Mesenchymal stem cell (in vitro differentiated cells and primary cell): ENCODE measurements at regions not wholly inside any gene's neighbourhood (a gene's known extent, or its start where the extent isn't known, plus 50 kb on each side); places are given as distances from the start of the nearest gene placed in this dataset.

Experiments
- DNase-seq: peaks from one replicate; pipeline ENCODE4 v3.0.0-alpha.2; 2013
- H2AFZ ChIP-seq: one replicate; pipeline ENCODE4 v1.6.1; 2013; ENCODE audit warnings: low read depth, mild to moderate bottlenecking, control low read depth, inconsistent platforms, low read length, moderate library complexity
- H2AK5ac ChIP-seq: 2 replicates; pipeline ENCODE4 v1.6.1; 2013; ENCODE audit warnings: low read length, moderate library complexity, mild to moderate bottlenecking, inconsistent platforms; ENCODE audit not compliant: severe bottlenecking
- H2BK120ac ChIP-seq: one replicate; pipeline ENCODE4 v1.6.1; 2013; ENCODE audit warnings: low read depth, mild to moderate bottlenecking, inconsistent platforms, low read length, moderate library complexity
- H2BK12ac ChIP-seq, 2 experiments: one replicate each; pipeline ENCODE4 v1.6.1; 2013; ENCODE audit warnings: inconsistent platforms in 2 of 2, low read length in 2 of 2, mild to moderate bottlenecking in 2 of 2, moderate library complexity in 2 of 2, control low read depth in 1 of 2
- H2BK15ac ChIP-seq: one replicate; pipeline ENCODE4 v1.6.1; 2013; ENCODE audit warnings: mild to moderate bottlenecking, low read depth, inconsistent platforms; ENCODE audit not compliant: poor library complexity, severe bottlenecking
- H2BK5ac ChIP-seq: 2 replicates; pipeline ENCODE4 v1.6.1; 2013; ENCODE audit warnings: low read depth, mild to moderate bottlenecking, low read length, control low read depth, inconsistent platforms; ENCODE audit not compliant: poor library complexity, severe bottlenecking
- H3K14ac ChIP-seq, 2 experiments: one replicate each; pipeline ENCODE4 v1.6.1; 2013; ENCODE audit warnings: inconsistent platforms in 2 of 2, low read length in 2 of 2, control low read depth in 1 of 2, mild to moderate bottlenecking in 1 of 2, moderate library complexity in 1 of 2
- H3K18ac ChIP-seq, 2 experiments: one replicate each; pipeline ENCODE4 v1.6.1; 2013; ENCODE audit warnings: inconsistent platforms in 2 of 2, low read length in 2 of 2, control low read depth in 1 of 2, low read depth in 1 of 2, mild to moderate bottlenecking in 1 of 2
- H3K23ac ChIP-seq, 2 experiments: one replicate each; pipeline ENCODE4 v1.6.1; 2013; ENCODE audit warnings: inconsistent platforms in 2 of 2, low read length in 2 of 2, mild to moderate bottlenecking in 2 of 2, moderate library complexity in 2 of 2, control low read depth in 1 of 2
- H3K27ac ChIP-seq: 2 replicates; pipeline ENCODE4 v1.5.1; 2013; ENCODE audit warnings: mild to moderate bottlenecking, moderate library complexity, low read length, control low read depth, inconsistent platforms; ENCODE audit not compliant: poor library complexity, severe bottlenecking
- H3K27me3 ChIP-seq, 2 experiments: 2 replicates each; pipeline versions ENCODE4 v1.6.1 to v1.7.0; 2013; ENCODE audit warnings: low read length in 2 of 2, mild to moderate bottlenecking in 2 of 2, moderate library complexity in 2 of 2, control low read depth in 1 of 2, inconsistent platforms in 1 of 2; ENCODE audit not compliant: control insufficient read depth in 1 of 2, insufficient read depth in 1 of 2
- H3K36me3 ChIP-seq, 2 experiments: 2 replicates each; pipeline versions ENCODE4 v1.6.1 to v1.7.0; 2013; ENCODE audit warnings: low read length in 2 of 2, control low read depth in 1 of 2, inconsistent platforms in 1 of 2, low read depth in 1 of 2, mild to moderate bottlenecking in 1 of 2; ENCODE audit not compliant: insufficient read depth in 2 of 2, control insufficient read depth in 1 of 2
- H3K4ac ChIP-seq, 2 experiments: one replicate each; pipeline ENCODE4 v1.6.1; 2013; ENCODE audit warnings: inconsistent platforms in 2 of 2, low read length in 2 of 2, mild to moderate bottlenecking in 2 of 2, moderate library complexity in 2 of 2, control low read depth in 1 of 2, low read depth in 1 of 2
- H3K4me1 ChIP-seq: 2 replicates; pipeline ENCODE4 v1.6.1; 2013; ENCODE audit warnings: low read depth, low read length, control low read depth; ENCODE audit not compliant: control insufficient read depth, insufficient read depth
- H3K4me2 ChIP-seq: 2 replicates; pipeline ENCODE4 v1.6.1; 2013; ENCODE audit warnings: low read length, mild to moderate bottlenecking, inconsistent platforms; ENCODE audit not compliant: poor library complexity, severe bottlenecking
- H3K4me3 ChIP-seq, 2 experiments: 2 replicates each; pipeline versions ENCODE4 v1.5.1 to v1.7.0; 2013; ENCODE audit warnings: low read length in 2 of 2, mild to moderate bottlenecking in 2 of 2, control low read depth in 1 of 2, low read depth in 1 of 2; ENCODE audit not compliant: insufficient read depth in 1 of 2
- H3K79me1 ChIP-seq: replicated peaks from 2 replicates; pipeline ENCODE4 v1.6.1; 2013; ENCODE audit warnings: mild to moderate bottlenecking, control low read depth, low read length, inconsistent platforms; ENCODE audit not compliant: poor library complexity, severe bottlenecking
- H3K9ac ChIP-seq: 2 replicates; pipeline ENCODE4 v1.7.0; 2013; ENCODE audit warnings: mild to moderate bottlenecking, low read length, moderate library complexity
- H3K9me3 ChIP-seq: 2 replicates; pipeline ENCODE4 v1.7.0; 2013; ENCODE audit warnings: mild to moderate bottlenecking, low read length; ENCODE audit not compliant: control insufficient read depth
- H4K8ac ChIP-seq: one replicate; pipeline ENCODE4 v1.6.1; 2013; ENCODE audit warnings: inconsistent platforms, mild to moderate bottlenecking, low read length, moderate library complexity
- H4K91ac ChIP-seq: one replicate; pipeline ENCODE4 v1.6.1; 2013; ENCODE audit warnings: mild to moderate bottlenecking, low read length, inconsistent platforms
- WGBS: methylation state at CpG from one replicate; pipeline ENCODE4 v1.1.7; 2013; ENCODE audit warnings: mixed read lengths; 5-methylcytosine and 5-hydroxymethylcytosine counted together

DNA sequence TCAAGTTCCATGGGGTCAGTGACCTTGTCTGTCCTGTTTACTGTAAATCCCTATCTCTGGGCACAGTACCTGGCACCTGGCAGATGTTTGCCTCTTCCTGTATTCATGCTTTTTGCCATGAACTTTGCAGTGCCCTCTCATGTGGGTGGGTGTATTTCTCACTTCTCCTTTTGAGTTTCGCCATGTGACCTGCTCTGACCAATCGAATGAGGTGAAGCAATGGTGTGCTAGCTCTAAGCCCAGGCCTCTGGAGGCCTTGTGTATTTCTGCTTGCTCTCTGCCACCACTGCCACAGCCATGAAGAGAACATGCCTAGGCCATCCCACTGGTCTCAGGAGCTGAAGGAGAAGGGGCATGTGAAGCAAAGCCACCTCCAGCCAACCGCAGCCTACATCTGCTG, 185.5 kb upstream of the ZC3H12A start:
- Histone ChIP-seq H4K91ac (no peak overlapping the region), H3K27ac (no peak overlapping the region), H2BK5ac (no peak overlapping the region), H3K4ac (no peak overlapping the region), H3K79me1 (no peaks in the 10 kb centered on the region), H3K4me3 (no peak overlapping the region), H3K4me1 (no peaks in the 10 kb centered on the region), H3K9ac (no peak overlapping the region), H3K23ac (no peak overlapping the region), H4K8ac (no peak overlapping the region), H3K27me3 (peaks cover 0 to 4% of the 10 kb centered on the region in 2 experiments), H3K18ac (no peak overlapping the region), H3K9me3 (no peaks in the 10 kb centered on the region), H2BK15ac (no peak overlapping the region), H2BK12ac (no peak overlapping the region), H2BK120ac (no peak overlapping the region), H3K4me2 (no peak overlapping the region), H2AFZ (no peak overlapping the region), H3K36me3 (no peaks in the 10 kb centered on the region), H2AK5ac (no peak overlapping the region), H3K14ac (no peak overlapping the region)
- WGBS, result 81% methylated on average over 2 of the region's 3 CpGs
- no peak for DNase-seq

DNA sequence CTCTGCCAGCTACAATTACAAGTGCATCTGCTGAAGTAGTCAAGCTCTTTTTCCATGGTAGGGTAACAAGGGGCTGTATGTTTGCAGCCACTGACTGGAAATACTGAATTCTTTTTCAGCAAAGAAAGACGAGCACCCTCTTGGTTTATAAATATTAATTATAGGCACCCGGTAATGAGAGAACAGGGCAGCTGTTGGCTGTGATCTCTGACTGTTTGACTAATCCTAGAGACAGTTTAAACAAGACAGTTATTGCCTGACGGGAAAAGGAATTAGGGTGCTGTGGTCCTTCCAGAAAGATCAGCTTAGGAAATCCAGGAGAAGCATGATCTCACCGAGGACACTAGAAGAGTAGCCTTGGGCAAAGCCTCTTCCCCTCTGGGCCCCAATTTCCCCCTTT, 183.7 kb upstream of the ZC3H12A start:
- 86% methylated on average over 4 of the region's 4 CpGs for WGBS
- no peak overlapping the region for H2BK120ac ChIP-seq

DNA sequence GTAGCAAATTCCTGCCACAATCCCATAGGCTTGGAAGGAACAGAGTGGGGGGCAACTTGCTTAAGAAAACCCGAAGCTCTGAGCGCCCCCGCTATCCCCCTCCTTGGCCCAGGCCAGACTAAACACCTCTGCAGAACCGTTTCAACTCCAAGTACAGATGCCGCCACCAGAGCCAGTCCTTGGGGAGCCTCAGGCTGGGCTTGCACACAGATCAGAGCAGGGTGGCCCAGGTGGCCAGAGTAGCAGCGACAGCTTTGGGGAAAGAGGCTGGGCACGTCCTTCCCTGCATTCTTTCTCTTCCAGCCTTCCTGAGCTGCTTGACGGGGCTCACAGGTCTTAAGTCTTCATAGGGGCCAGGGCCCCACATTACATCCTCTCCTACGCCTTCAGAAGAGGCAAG, 181.6 kb upstream of the ZC3H12A start:
- no peak overlapping the region for H2AFZ ChIP-seq
- no peaks in the 10 kb centered on the region for H3K36me3 ChIP-seq
- no peak overlapping the region for H2AK5ac ChIP-seq
- no peak overlapping the region for H3K4me3 ChIP-seq
- H2BK5ac ChIP-seq, result no peak overlapping the region
- H3K18ac ChIP-seq, result no peak overlapping the region
- no peak overlapping the region for H3K4me2 ChIP-seq
- no peak overlapping the region for H3K4ac ChIP-seq
- no peak overlapping the region for H2BK15ac ChIP-seq
- H3K4me1 ChIP-seq, result no peaks in the 10 kb centered on the region
- no peak overlapping the region for H4K8ac ChIP-seq
- no peak for DNase-seq
- H3K27ac ChIP-seq, result no peak overlapping the region
- WGBS, result 64% methylated on average over 9 of the region's 9 CpGs
- H3K14ac ChIP-seq, result no peak overlapping the region
- no peak overlapping the region for H2BK120ac ChIP-seq
- H3K79me1 ChIP-seq, result no peaks in the 10 kb centered on the region
- no peak overlapping the region for H2BK12ac ChIP-seq
- H3K9ac ChIP-seq, result no peak overlapping the region
- peaks cover 0 to 27% of the 10 kb centered on the region in 2 experiments for H3K27me3 ChIP-seq
- no peak overlapping the region for H4K91ac ChIP-seq
- no peak overlapping the region for H3K23ac ChIP-seq
- H3K9me3 ChIP-seq, result no peaks in the 10 kb centered on the region

More for the DNA sequence above, 183.7 kb upstream of the ZC3H12A start:
- no peaks in the 10 kb centered on the region for H3K79me1 ChIP-seq
- H4K91ac ChIP-seq, result no peak overlapping the region
- no peak overlapping the region for H3K27ac ChIP-seq
- no peak overlapping the region for H3K4ac ChIP-seq
- H2BK5ac ChIP-seq, result no peak overlapping the region
- H3K18ac ChIP-seq, result no peak overlapping the region
- no peak overlapping the region for H3K4me2 ChIP-seq
- H4K8ac ChIP-seq, result no peak overlapping the region
- peaks cover 0 to 11% of the 10 kb centered on the region in 2 experiments for H3K27me3 ChIP-seq
- no peaks in the 10 kb centered on the region for H3K36me3 ChIP-seq
- no peak overlapping the region for H3K9ac ChIP-seq
- no peaks in the 10 kb centered on the region for H3K4me1 ChIP-seq
- no peaks in the 10 kb centered on the region for H3K9me3 ChIP-seq
- no peak overlapping the region for H3K4me3 ChIP-seq
- no peak overlapping the region for H3K23ac ChIP-seq
- no peak overlapping the region for H2AFZ ChIP-seq
- DNase-seq, result no peak
- H2BK15ac ChIP-seq, result no peak overlapping the region
- H2AK5ac ChIP-seq, result no peak overlapping the region
- no peak overlapping the region for H3K14ac ChIP-seq
- H2BK12ac ChIP-seq, result no peak overlapping the region

DNA sequence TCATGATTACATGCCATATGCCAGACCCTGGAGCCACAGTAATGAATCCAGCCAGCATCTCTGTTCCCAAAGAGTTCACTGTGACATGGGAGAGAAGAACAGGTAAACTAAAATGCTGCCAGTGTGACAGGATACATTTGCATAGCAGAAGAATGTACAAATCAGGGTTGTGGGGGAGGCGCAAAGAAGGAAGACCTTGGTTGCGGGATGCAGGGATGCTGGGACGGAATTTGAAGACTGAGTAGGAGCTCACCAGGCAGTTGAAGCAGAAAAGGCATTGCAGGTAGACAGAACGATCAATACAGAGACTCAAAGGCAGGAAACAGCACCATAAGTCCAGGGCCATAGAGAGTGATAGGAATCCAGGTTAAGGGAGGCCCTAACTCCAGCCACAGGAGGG, 180.3 kb upstream of the ZC3H12A start:
- Histone ChIP-seq H3K4me2 (no peak overlapping the region), H3K9me3 (no peaks in the 10 kb centered on the region), H3K4me1 (no peaks in the 10 kb centered on the region), H3K23ac (no peak overlapping the region), H3K18ac (no peak overlapping the region), H2BK15ac (no peak overlapping the region), H3K79me1 (no peaks in the 10 kb centered on the region), H3K14ac (no peak overlapping the region), H2BK120ac (no peak overlapping the region), H3K27ac (no peak overlapping the region), H4K8ac (no peak overlapping the region), H3K4me3 (no peak overlapping the region), H4K91ac (no peak overlapping the region), H3K36me3 (no peaks in the 10 kb centered on the region), H3K27me3 (peaks cover 0 to 31% of the 10 kb centered on the region in 2 experiments), H3K9ac (no peak overlapping the region), H2BK12ac (no peak overlapping the region), H3K4ac (no peak overlapping the region), H2AFZ (no peak overlapping the region), H2BK5ac (no peak overlapping the region), H2AK5ac (no peak overlapping the region)
- no peak for DNase-seq
- WGBS, result 83% methylated on average over 4 of the region's 4 CpGs
